IMR-90 (cell line): ENCODE measurements at regions not wholly inside any gene's neighbourhood (a gene's known extent, or its start where the extent isn't known, plus 50 kb on each side); places are given as distances from the start of the nearest gene placed in this dataset.

Experiments
- ATAC-seq: fragments of 200-7000 bp; cut with Tn5 transposase; 2 replicates; pipeline ENCODE4 v1.9.1; 2020; ENCODE audit warnings: low read depth, mild to moderate bottlenecking, moderate library complexity
- BruUV-seq: library from RNA; stranded (reverse); fragments of 400-500 nt; replicated peaks from 2 replicates; lab custom pipeline; 2021; lab: Mats Ljungman, UMichigan
- CTCF ChIA-PET: fragments of 300-600 bp; formaldehyde crosslinking; extraction: SDS; loops from one replicate; lab custom pipeline; 2021; ENCODE audit warnings: antibody characterized with exemption; lab: Yijun Ruan, JAX
- POLR2A ChIA-PET: fragments of 300-600 bp; sonication (Branson Sonifier 250); formaldehyde crosslinking; loops from one replicate; lab custom pipeline; 2022; ENCODE audit warnings: antibody characterized with exemption; ENCODE audit not compliant: unreplicated experiment; lab: Charles Lee
- DNase-seq: peaks from one replicate; pipeline ENCODE4 v3.0.0; 2013
- H2AFZ ChIP-seq: replicated peaks from 2 replicates; pipeline ENCODE3; 2013; ENCODE audit warnings: low read length, mild to moderate bottlenecking; ENCODE audit not compliant: poor library complexity
- H2AK5ac ChIP-seq: 2 replicates; pipeline ENCODE4 v1.6.1; 2013; ENCODE audit warnings: low read depth, low read length, inconsistent platforms
- H2AK9ac ChIP-seq: replicated peaks from 2 replicates; pipeline ENCODE3; 2013; ENCODE audit warnings: mild to moderate bottlenecking, low read depth, low read length, moderate library complexity; ENCODE audit not compliant: poor library complexity
- H2BK120ac ChIP-seq: 2 replicates; pipeline ENCODE4 v1.6.1; 2013; ENCODE audit warnings: low read depth, low read length, inconsistent platforms
- H2BK15ac ChIP-seq: 3 replicates; pipeline ENCODE4 v1.6.1; 2013; ENCODE audit warnings: low read depth, low read length, inconsistent platforms
- H2BK20ac ChIP-seq: 2 replicates; pipeline ENCODE4 v1.6.1; 2013; ENCODE audit warnings: low read depth, mild to moderate bottlenecking, inconsistent platforms, low read length, moderate library complexity
- H2BK5ac ChIP-seq: 2 replicates; pipeline ENCODE4 v1.6.1; 2013; ENCODE audit warnings: mild to moderate bottlenecking, low read depth, low read length, inconsistent platforms; ENCODE audit not compliant: poor library complexity, severe bottlenecking
- H3K14ac ChIP-seq: replicated peaks from 2 replicates; pipeline ENCODE4 v1.6.1; 2013; ENCODE audit warnings: low read depth, low read length, inconsistent platforms
- H3K18ac ChIP-seq: 2 replicates; pipeline ENCODE4 v1.6.1; 2013; ENCODE audit warnings: low read depth, low read length, control low read depth
- H3K23ac ChIP-seq: 2 replicates; pipeline ENCODE4 v1.6.1; 2013; ENCODE audit warnings: low read depth, low read length, inconsistent platforms
- H3K27ac ChIP-seq: 2 replicates; pipeline ENCODE4 v1.5.1; 2013; ENCODE audit warnings: mild to moderate bottlenecking, control low read depth, low read length; ENCODE audit not compliant: insufficient read depth
- H3K27me3 ChIP-seq: 2 replicates; pipeline ENCODE4 v1.6.1; 2013; ENCODE audit warnings: low read length; ENCODE audit not compliant: control insufficient read depth, insufficient read depth
- H3K36me3 ChIP-seq: 2 replicates; pipeline ENCODE4 v1.6.1; 2013; ENCODE audit warnings: low read length, mixed read lengths; ENCODE audit not compliant: control insufficient read depth, insufficient read depth
- H3K4ac ChIP-seq: 2 replicates; pipeline ENCODE4 v1.6.1; 2013; ENCODE audit warnings: low read depth, low read length, inconsistent platforms
- H3K4me1 ChIP-seq: 2 replicates; pipeline ENCODE4 v1.6.1; 2013; ENCODE audit warnings: low read length, mixed read lengths; ENCODE audit not compliant: control insufficient read depth, insufficient read depth
- H3K4me2 ChIP-seq: 2 replicates; pipeline ENCODE4 v1.6.1; 2013; ENCODE audit warnings: low read depth, mild to moderate bottlenecking, control low read depth, low read length, moderate library complexity
- H3K4me3 ChIP-seq: 2 replicates; pipeline ENCODE4 v1.5.1; 2013; ENCODE audit warnings: low read depth, mild to moderate bottlenecking, control low read depth, low read length, moderate library complexity; ENCODE audit not compliant: insufficient read depth
- H3K56ac ChIP-seq: 2 replicates; pipeline ENCODE4 v1.6.1; 2013; ENCODE audit warnings: low read length, inconsistent platforms; ENCODE audit not compliant: insufficient read depth; ENCODE audit errors: extremely low read depth
- H3K79me1 ChIP-seq, 2 experiments: 2 replicates each; pipeline ENCODE4 v1.6.1; 2013; ENCODE audit warnings: low read length in 2 of 2, inconsistent platforms in 1 of 2, low read depth in 1 of 2
- H3K9ac ChIP-seq: 2 replicates; pipeline ENCODE4 v1.6.1; 2013; ENCODE audit warnings: low read depth, low read length, control low read depth
- H3K9me1 ChIP-seq: 2 replicates; pipeline ENCODE4 v1.6.1; 2013; ENCODE audit warnings: low read length, inconsistent platforms; ENCODE audit not compliant: insufficient read depth
- H3K9me3 ChIP-seq: 2 replicates; pipeline ENCODE4 v1.6.1; 2013; ENCODE audit warnings: low read length; ENCODE audit not compliant: control insufficient read depth, insufficient read depth
- H4K20me1 ChIP-seq: 2 replicates; pipeline ENCODE4 v1.6.1; 2013; ENCODE audit warnings: low read length, inconsistent platforms; ENCODE audit not compliant: insufficient read depth
- H4K5ac ChIP-seq: 2 replicates; pipeline ENCODE4 v1.6.1; 2013; ENCODE audit warnings: mild to moderate bottlenecking, low read depth, low read length, control low read depth
- H4K8ac ChIP-seq, 2 experiments: 2 replicates each; pipeline ENCODE4 v1.6.1; 2013; ENCODE audit warnings: low read depth in 2 of 2, low read length in 2 of 2, control low read depth in 1 of 2, inconsistent platforms in 1 of 2
- H4K91ac ChIP-seq: 2 replicates; pipeline ENCODE4 v1.6.1; 2013; ENCODE audit warnings: low read depth, low read length, inconsistent platforms; ENCODE audit not compliant: insufficient read depth
- BHLHE40 ChIP-seq: fragments of 150-350 bp; IDR thresholded peaks from 2 replicates; pipeline ENCODE4 v1.6.1; 2016; ENCODE audit warnings: mild to moderate bottlenecking, low read depth, low read length
- CEBPB ChIP-seq: IDR thresholded peaks from 2 replicates; pipeline ENCODE4 v1.6.1; 2012; ENCODE audit warnings: low read depth, low read length, improper control_type of control experiment
- CHD1 ChIP-seq: IDR thresholded peaks from 2 replicates; pipeline ENCODE4 v1.6.1; 2012; ENCODE audit warnings: low read depth, low read length, improper control_type of control experiment
- CTCF ChIP-seq: conservative IDR thresholded peaks from 2 replicates; pipeline ENCODE4 v1.5.1; 2012; ENCODE audit warnings: mild to moderate bottlenecking, low read depth, low read length, improper control_type of control experiment
- ELK1 ChIP-seq: fragments of 150-350 bp; IDR thresholded peaks from 2 replicates; pipeline ENCODE4 v1.6.1; 2016; ENCODE audit warnings: low read depth, mild to moderate bottlenecking, low read length, moderate library complexity, borderline replicate concordance
- FOS ChIP-seq: fragments of 150-350 bp; IDR thresholded peaks from 2 replicates; pipeline ENCODE4 v1.6.1; 2016; ENCODE audit warnings: low read depth, low read length
- MAFK ChIP-seq: IDR thresholded peaks from 2 replicates; pipeline ENCODE4 v1.6.1; 2012; ENCODE audit warnings: low read depth, low read length, improper control_type of control experiment
- MAZ ChIP-seq: IDR thresholded peaks from 2 replicates; pipeline ENCODE4 v1.6.1; 2012; ENCODE audit warnings: low read depth, mild to moderate bottlenecking, low read length, improper control_type of control experiment, moderate library complexity, borderline replicate concordance
- MXI1 ChIP-seq: IDR thresholded peaks from 2 replicates; pipeline ENCODE4 v1.6.1; 2012; ENCODE audit warnings: low read depth, mild to moderate bottlenecking, low read length, moderate library complexity, borderline replicate concordance
- NFE2L2 ChIP-seq: fragments of 150-350 bp; IDR thresholded peaks from 2 replicates; pipeline ENCODE4 v1.6.1; 2016; ENCODE audit warnings: low read depth, mild to moderate bottlenecking, low read length
- POLR2A ChIP-seq: IDR thresholded peaks from 2 replicates; pipeline ENCODE4 v1.6.1; 2012; ENCODE audit warnings: mild to moderate bottlenecking, low read depth, low read length
- RAD21 ChIP-seq: IDR thresholded peaks from 2 replicates; pipeline ENCODE4 v1.6.1; 2012; ENCODE audit warnings: low read length, improper control_type of control experiment
- RCOR1 ChIP-seq: IDR thresholded peaks from 2 replicates; pipeline ENCODE4 v1.6.1; 2012; ENCODE audit warnings: mild to moderate bottlenecking, low read length, improper control_type of control experiment; ENCODE audit not compliant: insufficient replicate concordance
- RFX5 ChIP-seq: IDR thresholded peaks from 2 replicates; pipeline ENCODE4 v1.8.0; 2012; ENCODE audit warnings: low read depth, mild to moderate bottlenecking, low read length, moderate library complexity
- SMC3 ChIP-seq: fragments of 150-350 bp; IDR thresholded peaks from 2 replicates; pipeline ENCODE4 v1.6.1; 2016; ENCODE audit warnings: low read depth, mild to moderate bottlenecking, antibody characterized with exemption, low read length, moderate library complexity
- USF2 ChIP-seq: fragments of 150-350 bp; IDR thresholded peaks from 2 replicates; pipeline ENCODE4 v1.6.1; 2017; ENCODE audit warnings: mild to moderate bottlenecking, antibody characterized with exemption, low read length, low read depth
- WGBS, 2 experiments: methylation state at CpG; one replicate each; pipeline versions ENCODE4 v1.1.5 to v1.1.7; 2013; ENCODE audit warnings: missing lambda C conversion rate in 2 of 2; ENCODE audit not compliant: insufficient read length in 1 of 2; ENCODE audit errors: extremely low coverage in 2 of 2; 5-methylcytosine and 5-hydroxymethylcytosine counted together
- dilution Hi-C: fragments of 300-500 bp; cut with HindIII; formaldehyde crosslinking; loops from one replicate; pipeline ENCODE4 v1.14.3; 2018; ENCODE audit warnings: low sequenced_read_pairs; ENCODE audit not compliant: unreplicated experiment
- in situ Hi-C: fragments of 300-500 bp; cut with MboI; formaldehyde crosslinking; loops from 3 replicates; pipeline ENCODE4 v1.14.3; 2019; ENCODE audit warnings: low sequenced_read_pairs, inconsistent platforms, mixed read lengths
- intact Hi-C: fragments of 100-400 bp; cut with micrococcal nuclease; formaldehyde crosslinking; loops from 2 replicates; pipeline ENCODE4 v1.10.0; 2022

- dilution Hi-C loops = no loop called here
- no TSS peak for BruUV-seq
- intact Hi-C loops = no loop called here
- Histone ChIP-seq H4K8ac (peak overlapping the region; percentile 74 to 92), H3K4me1 (peaks cover 10% of the 10 kb centered on the region), H3K18ac (peak overlapping the region; percentile 96), H3K14ac (peak overlapping the region; percentile 84), H2AK5ac (peak overlapping the region; percentile 78), H3K4me3 (no peak overlapping the region), H3K9ac (peak overlapping the region; percentile 73), H2BK5ac (peak overlapping the region; percentile 92), H2AFZ (peak overlapping the region; percentile 75), H2BK20ac (peak overlapping the region; percentile 85), H3K4ac (peak overlapping the region; percentile 92), H3K36me3 (0 out of 2 replicates have a peak, but pooled peaks cover 2% of the 10 kb centered on the region), H4K91ac (peak overlapping the region; percentile 88), H3K56ac (peak overlapping the region; percentile 85), H3K27ac (peak overlapping the region; percentile 98), H3K9me1 (peaks cover 11% of the 10 kb centered on the region), H3K27me3 (no peaks in the 10 kb centered on the region), H3K23ac (peak overlapping the region; percentile 55), H2AK9ac (no peak overlapping the region), H2BK15ac (peak overlapping the region; percentile 90; the same call in 2 of the 3 replicates), H4K20me1 (no peaks in the 10 kb centered on the region), H2BK120ac (peak overlapping the region; percentile 97), H4K5ac (peak overlapping the region; percentile 82), H3K79me1 (peaks cover 0 to 3% of the 10 kb centered on the region in 2 experiments; a peak in 1 of 4 replicates), H3K9me3 (no peaks in the 10 kb centered on the region), H3K4me2 (peak overlapping the region; percentile 56)
- ChIA-PET CTCF (interaction anchor here (1.3 kb wide), 1 partner anchor 9 kb away, joined by 4 read pairs; no protein-coding TSS in a partner anchor), POLR2A (no interaction called here)
- ATAC-seq (peak; percentile 84), DNase-seq (peak; percentile 96)
- TF ChIP-seq MAZ (no peak), RFX5 (no peak), CHD1 (no peak), CEBPB (no peak), MXI1 (peak; percentile 72; the same call in 1 of the 2 replicates), MAFK (peak; percentile 23; the same call in 1 of the 2 replicates), NFE2L2 (peak; percentile 45; the same call in 1 of the 2 replicates), RCOR1 (peak; percentile 68), POLR2A (no peak), RAD21 (no peak; the same call in 1 of the 2 replicates), CTCF (no peak), FOS (no peak), ELK1 (no peak), BHLHE40 (peak; percentile 72), USF2 (no peak), SMC3 (no peak)
- WGBS, 2 experiments = no CpG with 5 or more reads among the region's 9 CpGs
- in situ Hi-C loops = no loop called here
Measured at GRCh38 chr21:28754127-28754611, 238.5 kb downstream of the LTN1 start.
